ENCODE measurements at regions not wholly inside any gene's neighbourhood (a gene's known extent, or its start where the extent isn't known, plus 50 kb on each side); places are given as distances from the start of the nearest gene placed in this dataset.

GRCh38 chr12:97274386-97274785, 188.2 kb upstream of the RMST start:
- DNase-seq: no peak
- ATAC-seq: no peak

- DNase-seq (no peak), ATAC-seq (no peak)
Observed at GRCh38 chr12:97275256-97275655, 187.3 kb upstream of the RMST start.

- DNase-seq (no peak), ATAC-seq (no peak)
Observed at GRCh38 chr12:97275728-97276590, 186.6 kb upstream of the RMST start.

GRCh38 chr12:97276661-97277429, 185.8 kb upstream of the RMST start:
- DNase-seq: no peak
- ATAC-seq: no peak

- peak; percentile 4 for DNase-seq
- no peak for ATAC-seq
Observed at GRCh38 chr12:97283297-97283696, 179.3 kb upstream of the RMST start.

- no peak for ATAC-seq
- no peak for DNase-seq
Observed at GRCh38 chr12:97288531-97288930, 174.1 kb upstream of the RMST start.

- ATAC-seq: no peak
Observed at GRCh38 chr12:97292588-97292987, 170.0 kb upstream of the RMST start.

GRCh38 chr12:97293541-97293940, 169.1 kb upstream of the RMST start:
- no peak for ATAC-seq
- no peak for DNase-seq

More at GRCh38 chr12:97292588-97292987, 170.0 kb upstream of the RMST start:
- no peak for DNase-seq

- no peak for ATAC-seq
- no peak for DNase-seq
Observed at GRCh38 chr12:97299847-97300246, 162.8 kb upstream of the RMST start.

- DNase-seq: no peak
- no peak for ATAC-seq
Observed at GRCh38 chr12:97300431-97300830, 162.2 kb upstream of the RMST start.

GRCh38 chr12:97300891-97301290, 161.7 kb upstream of the RMST start:
- DNase-seq: no peak
- no peak for ATAC-seq

GRCh38 chr12:97301576-97301975, 161.0 kb upstream of the RMST start:
- DNase-seq (no peak), ATAC-seq (no peak)

GRCh38 chr12:97305651-97306050, 157.0 kb upstream of the RMST start:
- no peak for ATAC-seq
- DNase-seq: no peak

GRCh38 chr12:97306147-97306546, 156.5 kb upstream of the RMST start:
- DNase-seq (no peak), ATAC-seq (no peak)

- DNase-seq (no peak), ATAC-seq (no peak)
Observed at GRCh38 chr12:97308576-97309198, 153.9 kb upstream of the RMST start.

GRCh38 chr12:97309921-97310320, 152.7 kb upstream of the RMST start:
- ATAC-seq (no peak), DNase-seq (no peak)

GRCh38 chr12:97312570-97313135, 150.0 kb upstream of the RMST start:
- ATAC-seq (no peak), DNase-seq (no peak)

- ATAC-seq (no peak), DNase-seq (no peak)
Observed at GRCh38 chr12:97313471-97314190, 149.0 kb upstream of the RMST start.

GRCh38 chr12:97316321-97316720, 146.3 kb upstream of the RMST start:
- no peak for DNase-seq
- ATAC-seq: no peak

- ATAC-seq (no peak), DNase-seq (no peak)
Observed at GRCh38 chr12:97321621-97322020, 141.0 kb upstream of the RMST start.

GRCh38 chr12:97322388-97322787, 140.2 kb upstream of the RMST start:
- ATAC-seq (no peak), DNase-seq (no peak)

GRCh38 chr12:97323154-97323553, 139.4 kb upstream of the RMST start:
- no peak for DNase-seq
- no peak for ATAC-seq

Measured in stimulated activated naive CD8-positive, alpha-beta T cell treated with anti-CD3 and anti-CD28 coated beads, Interleukin-15, Interleukin-2, amounts not matched to agents 100 U/mL and 50 U/mL, for 24 hours (primary cell).